ENCODE measurements at regions not wholly inside any gene's neighbourhood (a gene's known extent, or its start where the extent isn't known, plus 50 kb on each side); places are given as distances from the start of the nearest gene placed in this dataset.

GRCh38 chr2:37532503-37532902 is 138.9 kb downstream of the CDC42EP3 start:
- 71% methylated on average over 2 of the region's 2 CpGs for WGBS (ENCODE audit: insufficient coverage, low coverage, missing lambda C conversion rate)
- peak overlapping the region; percentile 47 for H2AFZ ChIP-seq (ENCODE audit: low read depth, low read length)
- POLR2A ChIA-PET = no interaction called here
- no peak overlapping the region for H3K4me2 ChIP-seq (ENCODE audit: insufficient read depth, low read length)
- intact Hi-C loops (cut with micrococcal nuclease) = loop anchor here (10.0 kb wide), 1 partner anchor 118 kb away; no protein-coding TSS in a partner anchor
- no peak overlapping the region for H3K27ac ChIP-seq (ENCODE audit: extremely low read depth, low read depth, low read length)
- no peaks in the 10 kb centered on the region for H3K4me1 ChIP-seq (replicated peaks in 1 of 2; ENCODE audit: control insufficient read depth in 2 of 2, insufficient read depth in 2 of 2, low read length in 2 of 2)
- TF ChIP-seq USF2 (CRISPR knock-in tag; IDR thresholded peaks at IDR 0.05) = 0 out of 2 replicates have a peak, but pooled peaks have one; percentile 22
- no peak for TF ChIP-seq ZNF253 (CRISPR knock-in tag; conservative IDR thresholded peaks at IDR 0.05)
- in situ Hi-C loops (cut with MboI) = no loop called here
- H3K36me3 ChIP-seq (ENCODE audit: control insufficient read depth, insufficient read depth, low read length) = no peaks in the 10 kb centered on the region
- FAIRE-seq (no peak), ATAC-seq (no peak), DNase-seq (ENCODE audit: extremely low read depth in 1 of 4, low spot score in 3 of 4) (no peak)
- H4K20me1 ChIP-seq (replicated peaks; ENCODE audit: control insufficient read depth, insufficient read depth, low read length) = no peaks in the 10 kb centered on the region
- H3K9ac ChIP-seq (ENCODE audit: insufficient read depth in 1 of 2, low read depth in 2 of 2, low read length in 2 of 2) = no peak overlapping the region
- no peaks in the 10 kb centered on the region for H3K9me1 ChIP-seq (ENCODE audit: control insufficient read depth, insufficient read depth, low read length)
- CTCF ChIA-PET (ENCODE audit: low intra/inter-chr PET ratio) = no interaction called here
- H3K79me2 ChIP-seq (ENCODE audit: control insufficient read depth, insufficient read depth, low read length) = no peaks in the 10 kb centered on the region
- no peaks in the 10 kb centered on the region for H3K27me3 ChIP-seq (ENCODE audit: control insufficient read depth in 2 of 2, insufficient read depth in 2 of 2, low read length in 2 of 2)
- no peak overlapping the region for H3K4me3 ChIP-seq
- BruUV-seq (replicated peaks) = no TSS peak
- no peaks in the 10 kb centered on the region for H3K9me3 ChIP-seq (replicated peaks; ENCODE audit: control insufficient read depth, insufficient read depth, low read depth, low read length)

GRCh38 chr2:37537316-37537715 is 134.1 kb downstream of the CDC42EP3 start:
- 19% methylated on average over 5 of the region's 5 CpGs for WGBS (ENCODE audit: insufficient coverage, low coverage, missing lambda C conversion rate)
- Histone ChIP-seq H3K9me3 (replicated peaks; ENCODE audit: control insufficient read depth, insufficient read depth, low read depth, low read length) (no peaks in the 10 kb centered on the region), H3K4me3 (no peak overlapping the region), H2AFZ (ENCODE audit: low read depth, low read length) (no peak overlapping the region), H3K27me3 (ENCODE audit: control insufficient read depth in 2 of 2, insufficient read depth in 2 of 2, low read length in 2 of 2) (no peaks in the 10 kb centered on the region), H3K27ac (ENCODE audit: extremely low read depth, low read depth, low read length) (no peak overlapping the region), H3K79me2 (ENCODE audit: control insufficient read depth, insufficient read depth, low read length) (no peaks in the 10 kb centered on the region), H3K4me2 (ENCODE audit: insufficient read depth, low read length) (no peak overlapping the region), H3K4me1 (replicated peaks in 1 of 2; ENCODE audit: control insufficient read depth in 2 of 2, insufficient read depth in 2 of 2, low read length in 2 of 2) (no peaks in the 10 kb centered on the region), H3K36me3 (ENCODE audit: control insufficient read depth, insufficient read depth, low read length) (no peaks in the 10 kb centered on the region), H4K20me1 (replicated peaks; ENCODE audit: control insufficient read depth, insufficient read depth, low read length) (no peaks in the 10 kb centered on the region), H3K9ac (ENCODE audit: insufficient read depth in 1 of 2, low read depth in 2 of 2, low read length in 2 of 2) (no peak overlapping the region), H3K9me1 (ENCODE audit: control insufficient read depth, insufficient read depth, low read length) (no peaks in the 10 kb centered on the region)
- in situ Hi-C loops (cut with MboI) = no loop called here
- intact Hi-C loops (cut with micrococcal nuclease) = loop anchor here (2.0 to 10.0 kb wide), 3 partner anchors 23 to 370 kb away; no protein-coding TSS in a partner anchor
- TF ChIP-seq ZNF274 (IDR thresholded peaks at IDR 0.05; ENCODE audit: borderline replicate concordance, low read depth, low read length) = no peak
- no peak for TF ChIP-seq ZNF282 (CRISPR knock-in tag; IDR thresholded peaks at IDR 0.05)
- TF ChIP-seq GATAD2B (IDR thresholded peaks at IDR 0.05; ENCODE audit: borderline replicate concordance) = no peak
- no peak for TF ChIP-seq ZNF121 (CRISPR knock-in tag; conservative IDR thresholded peaks at IDR 0.05)
- TF ChIP-seq WHSC1 (IDR thresholded peaks at IDR 0.05; ENCODE audit: low read length) = no peak
- no peak for TF ChIP-seq CBX8 (IDR thresholded peaks at IDR 0.05; ENCODE audit: borderline replicate concordance, extremely low read depth, low read depth, low read length, poor library complexity, severe bottlenecking)
- no peak for TF ChIP-seq ZNF23 (CRISPR knock-in tag; IDR thresholded peaks at IDR 0.05)
- TF ChIP-seq LEF1 (IDR thresholded peaks at IDR 0.05) = no peak
- no peak for TF ChIP-seq CXXC5 (CRISPR knock-in tag; IDR thresholded peaks at IDR 0.05)
- no peak for TF ChIP-seq ZBTB12 (CRISPR knock-in tag; IDR thresholded peaks at IDR 0.05)
- no TSS peak for BruUV-seq (replicated peaks)
- ATAC-seq (no peak), DNase-seq (ENCODE audit: extremely low read depth in 1 of 4, low spot score in 3 of 4) (no peak), FAIRE-seq (no peak)
- ChIA-PET POLR2A (interaction anchor here (0.7 kb wide), 1 partner anchor 142 kb away, joined by 3 read pairs; no protein-coding TSS in a partner anchor), CTCF (ENCODE audit: low intra/inter-chr PET ratio) (no interaction called here)

Data from K562 (cell line).